ENCODE measurements at regions not wholly inside any gene's neighbourhood (a gene's known extent, or its start where the extent isn't known, plus 50 kb on each side); places are given as distances from the start of the nearest gene placed in this dataset.

- H3K27me3 ChIP-seq (ENCODE audit: insufficient read depth, low read length): no peaks in the 10 kb centered on the region
- no peak overlapping the region for H3K27ac ChIP-seq (ENCODE audit: insufficient read length, low read depth, low read length)
- no peak overlapping the region for H4K5ac ChIP-seq (ENCODE audit: insufficient read length, low read depth, low read length)
- H3K9ac ChIP-seq (ENCODE audit: extremely low read depth, insufficient read length, low read length): no peak overlapping the region
- Mint-ChIP-seq H3K4me1 (peaks cover 6% of the 10 kb centered on the region in 2 experiments), H3K4me3 (no peak overlapping the region), H3K27me3 (ENCODE audit: low read depth) (no peaks in the 10 kb centered on the region; the same call in 1 of the 2 replicates), H3K36me3 (ENCODE audit: insufficient read depth in 1 of 3, low read depth in 3 of 3) (no peaks in the 10 kb centered on the region), H3K9me3 (no peaks in the 10 kb centered on the region), H3K27ac (no peak overlapping the region; a peak in 1 of 7 replicates)
- no peak overlapping the region for H4K8ac ChIP-seq (replicated peaks; ENCODE audit: insufficient read length, low read depth, low read length)
- H2AK5ac ChIP-seq (ENCODE audit: insufficient read length, low read length): no peak overlapping the region
- H3K9me3 ChIP-seq (ENCODE audit: control insufficient read depth, low read depth, low read length): no peaks in the 10 kb centered on the region
- no peaks in the 10 kb centered on the region for H3K23me2 ChIP-seq (ENCODE audit: insufficient read length, low read depth, low read length, poor library complexity, severe bottlenecking)
- H3K79me2 ChIP-seq (ENCODE audit: insufficient read depth, low read length): no peaks in the 10 kb centered on the region
- no peak overlapping the region for H2AFZ ChIP-seq (ENCODE audit: low read length)
- no peak overlapping the region for H3K23ac ChIP-seq (ENCODE audit: insufficient read length, low read depth, low read length)
- no peak overlapping the region for H3K4ac ChIP-seq (ENCODE audit: low read depth, low read length)
- H3T11ph ChIP-seq (ENCODE audit: low read length): no peak overlapping the region
- no peaks in the 10 kb centered on the region for H4K20me1 ChIP-seq (ENCODE audit: control insufficient read depth, insufficient read depth, insufficient read length)
- no peak for DNase-seq
- H2BK120ac ChIP-seq (ENCODE audit: low read depth, low read length, poor library complexity, severe bottlenecking): no peak overlapping the region
- TF ChIP-seq, protein P1, sequence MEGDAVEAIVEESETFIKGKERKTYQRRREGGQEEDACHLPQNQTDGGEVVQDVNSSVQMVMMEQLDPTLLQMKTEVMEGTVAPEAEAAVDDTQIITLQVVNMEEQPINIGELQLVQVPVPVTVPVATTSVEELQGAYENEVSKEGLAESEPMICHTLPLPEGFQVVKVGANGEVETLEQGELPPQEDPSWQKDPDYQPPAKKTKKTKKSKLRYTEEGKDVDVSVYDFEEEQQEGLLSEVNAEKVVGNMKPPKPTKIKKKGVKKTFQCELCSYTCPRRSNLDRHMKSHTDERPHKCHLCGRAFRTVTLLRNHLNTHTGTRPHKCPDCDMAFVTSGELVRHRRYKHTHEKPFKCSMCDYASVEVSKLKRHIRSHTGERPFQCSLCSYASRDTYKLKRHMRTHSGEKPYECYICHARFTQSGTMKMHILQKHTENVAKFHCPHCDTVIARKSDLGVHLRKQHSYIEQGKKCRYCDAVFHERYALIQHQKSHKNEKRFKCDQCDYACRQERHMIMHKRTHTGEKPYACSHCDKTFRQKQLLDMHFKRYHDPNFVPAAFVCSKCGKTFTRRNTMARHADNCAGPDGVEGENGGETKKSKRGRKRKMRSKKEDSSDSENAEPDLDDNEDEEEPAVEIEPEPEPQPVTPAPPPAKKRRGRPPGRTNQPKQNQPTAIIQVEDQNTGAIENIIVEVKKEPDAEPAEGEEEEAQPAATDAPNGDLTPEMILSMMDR (conservative IDR thresholded peaks at IDR 0.05): no peak
- no peak overlapping the region for H2BK20ac ChIP-seq (ENCODE audit: low read depth, low read length, poor library complexity, severe bottlenecking)
- H2BK5ac ChIP-seq (ENCODE audit: insufficient read length, low read length): no peak overlapping the region
- H3K4me2 ChIP-seq (ENCODE audit: insufficient read depth, insufficient read length, low read length): no peak overlapping the region
- H3K79me1 ChIP-seq (ENCODE audit: insufficient read depth, low read depth, low read length, poor library complexity, severe bottlenecking): no peaks in the 10 kb centered on the region
- no CpG with 5 or more reads among the region's 3 CpGs for WGBS (ENCODE audit: extremely low coverage, insufficient read length, low lambda C conversion rate)
- H4K91ac ChIP-seq (ENCODE audit: insufficient read length, low read depth, low read length): no peak overlapping the region
- H3K56ac ChIP-seq (ENCODE audit: insufficient read length, low read depth, low read length): no peak overlapping the region
- no peaks in the 10 kb centered on the region; the same call in 1 of the 2 replicates for H3K4me1 ChIP-seq (ENCODE audit: insufficient read depth, low read length)
- no peak overlapping the region for H3K18ac ChIP-seq (ENCODE audit: insufficient read length, low read depth, low read length)
- no peak overlapping the region for H3K14ac ChIP-seq (ENCODE audit: insufficient read depth, low read length)
- no peak overlapping the region for H2BK12ac ChIP-seq (ENCODE audit: insufficient read length, low read depth, low read length)
- H2BK15ac ChIP-seq (ENCODE audit: low read depth, low read length): no peak overlapping the region
These were observed 58.3 kb upstream of the XCR1 start for GRCh38 chr3:46085421-46086082.

Data from H9 (cell line).